Neural crest cell (in vitro differentiated cells): ENCODE measurements at regions not wholly inside any gene's neighbourhood (a gene's known extent, or its start where the extent isn't known, plus 50 kb on each side); places are given as distances from the start of the nearest gene placed in this dataset.

Experiments
- DNase-seq: peaks from one replicate; pipeline ENCODE4 v3.0.0; 2021; ENCODE audit warnings: low read depth, mixed read lengths, low spot score
- H3K27ac Mint-ChIP-seq: one replicate; pipeline ENCODE4 v1.8.0; 2021; ENCODE audit warnings: mild to moderate bottlenecking, mixed read lengths; ENCODE audit not compliant: unreplicated experiment
- H3K27me3 Mint-ChIP-seq: 2 replicates; pipeline ENCODE4 v1.8.0; 2021; ENCODE audit warnings: low read depth, mild to moderate bottlenecking, mixed read lengths
- H3K36me3 Mint-ChIP-seq: 2 replicates; pipeline ENCODE4 v1.8.0; 2021; ENCODE audit warnings: low read depth, mild to moderate bottlenecking, mixed read lengths
- H3K4me1 Mint-ChIP-seq: 2 replicates; pipeline ENCODE4 v1.8.0; 2021; ENCODE audit warnings: mixed read lengths
- H3K4me3 Mint-ChIP-seq: one replicate; pipeline ENCODE4 v1.8.0; 2021; ENCODE audit warnings: mild to moderate bottlenecking, mixed read lengths
- H3K9me3 Mint-ChIP-seq: 2 replicates; pipeline ENCODE4 v1.8.0; 2021; ENCODE audit warnings: mixed read lengths
- CTCF ChIP-seq: fragments of 200-600 bp; sonication (generic); conservative IDR thresholded peaks from 2 replicates; pipeline ENCODE4 v1.5.0; 2021; ENCODE audit warnings: antibody characterized with exemption, mild to moderate bottlenecking

DNA sequence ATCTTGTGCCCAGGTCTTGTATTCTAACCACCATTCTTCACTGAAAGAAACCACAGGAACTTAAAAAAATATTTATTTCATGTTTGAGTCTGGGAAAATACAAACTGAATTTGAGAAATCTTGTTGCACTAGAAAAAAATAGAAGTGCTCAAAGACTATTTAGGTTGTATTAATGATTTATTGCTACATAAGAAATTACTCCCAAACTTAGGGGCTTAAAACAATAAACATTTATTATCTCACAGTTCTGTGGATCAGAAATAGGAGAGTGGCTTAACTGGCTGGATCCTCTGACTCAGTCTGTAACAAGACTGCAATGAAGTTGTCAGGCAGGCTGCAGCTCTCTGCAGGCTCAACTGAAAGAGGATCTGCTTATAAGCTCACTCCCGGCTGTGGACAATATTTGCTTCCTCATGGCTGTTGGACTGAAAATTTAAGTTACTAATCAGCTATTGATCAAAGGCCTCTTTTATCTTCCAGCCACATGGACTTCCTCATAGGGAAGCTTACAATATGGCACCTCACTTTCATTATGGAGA, 295.4 kb upstream of the FAM241A start:
- Mint-ChIP-seq H3K27me3 (no peaks in the 10 kb centered on the region), H3K27ac (no peak overlapping the region), H3K36me3 (no peaks in the 10 kb centered on the region), H3K9me3 (no peaks in the 10 kb centered on the region), H3K4me3 (no peak overlapping the region), H3K4me1 (peaks cover 7% of the 10 kb centered on the region)
- no peak for TF ChIP-seq CTCF
- no peak for DNase-seq

DNA sequence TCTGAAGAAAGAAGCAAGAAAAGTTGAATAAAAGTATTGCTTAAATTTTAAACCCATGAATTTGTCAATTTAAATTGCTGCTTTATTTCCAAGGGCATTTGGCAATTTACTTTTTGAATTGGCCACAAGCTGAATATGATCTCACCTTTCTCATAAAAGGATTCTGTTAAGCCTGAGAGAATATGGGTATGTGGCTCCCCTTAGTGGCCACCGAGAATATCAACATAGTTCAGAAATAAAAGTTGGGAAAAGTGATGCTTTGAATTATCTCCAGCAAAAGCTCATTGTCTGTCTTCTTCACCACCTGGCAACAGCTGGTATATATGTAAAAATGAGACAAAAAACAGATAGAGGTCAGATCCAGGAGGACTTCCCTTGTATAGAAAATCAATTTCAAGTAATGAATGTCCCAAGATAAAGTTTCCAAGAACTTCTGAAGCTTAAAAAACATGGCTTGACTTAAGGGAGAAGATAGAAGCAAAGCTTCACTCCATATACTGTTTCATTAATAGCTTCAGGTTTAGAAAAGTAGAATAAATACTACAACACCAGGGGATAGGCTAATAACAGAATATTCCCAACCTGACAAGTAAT, 290.7 kb upstream of the FAM241A start:
- no peaks in the 10 kb centered on the region for H3K27me3 Mint-ChIP-seq
- peak; percentile 39 for DNase-seq
- no peaks in the 10 kb centered on the region for H3K36me3 Mint-ChIP-seq
- H3K4me3 Mint-ChIP-seq = no peak overlapping the region
- peaks cover 7% of the 10 kb centered on the region for H3K4me1 Mint-ChIP-seq
- peak; percentile 85 for TF ChIP-seq CTCF
- H3K9me3 Mint-ChIP-seq = no peaks in the 10 kb centered on the region
- no peak overlapping the region for H3K27ac Mint-ChIP-seq

GRCh38 chr4:111855308-111855707, 289.9 kb upstream of the FAM241A start:
- Mint-ChIP-seq H3K27ac (no peak overlapping the region), H3K4me1 (peaks cover 7% of the 10 kb centered on the region), H3K4me3 (no peak overlapping the region), H3K36me3 (no peaks in the 10 kb centered on the region), H3K9me3 (no peaks in the 10 kb centered on the region), H3K27me3 (no peaks in the 10 kb centered on the region)
- DNase-seq = no peak
- TF ChIP-seq CTCF = no peak

DNA sequence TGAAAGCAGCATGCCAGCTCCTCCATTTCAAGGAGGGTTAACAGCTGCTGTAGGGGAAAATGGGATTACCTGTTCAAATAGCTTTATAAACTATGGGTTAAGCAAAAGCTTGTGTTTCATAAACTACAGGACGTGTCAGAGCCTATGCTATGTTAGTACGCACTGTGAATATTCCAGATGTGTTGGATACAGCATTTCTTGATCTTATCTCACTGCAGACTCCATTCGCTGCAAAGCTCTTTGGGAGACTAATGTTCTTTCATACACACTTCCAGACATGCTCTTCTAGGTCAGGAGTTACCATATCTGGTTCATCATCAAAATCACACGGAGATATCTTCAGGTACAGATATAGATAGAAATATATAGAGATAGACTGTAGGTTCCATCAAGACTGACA, 281.2 kb upstream of the FAM241A start:
- no peak for TF ChIP-seq CTCF
- Mint-ChIP-seq H3K9me3 (peaks cover 3% of the 10 kb centered on the region), H3K27ac (no peak overlapping the region), H3K4me1 (no peaks in the 10 kb centered on the region), H3K27me3 (no peaks in the 10 kb centered on the region), H3K36me3 (no peaks in the 10 kb centered on the region), H3K4me3 (no peak overlapping the region)
- DNase-seq = no peak

- no peak for DNase-seq
- no peak overlapping the region for H3K4me3 Mint-ChIP-seq
- H3K9me3 Mint-ChIP-seq = peaks cover 3% of the 10 kb centered on the region
- H3K4me1 Mint-ChIP-seq = no peaks in the 10 kb centered on the region
- no peaks in the 10 kb centered on the region for H3K27me3 Mint-ChIP-seq
- TF ChIP-seq CTCF = no peak
- no peaks in the 10 kb centered on the region for H3K36me3 Mint-ChIP-seq
- H3K27ac Mint-ChIP-seq = no peak overlapping the region
Measured at GRCh38 chr4:111869339-111869738, 275.9 kb upstream of the FAM241A start.
